ENCODE measurements at regions not wholly inside any gene's neighbourhood (a gene's known extent, or its start where the extent isn't known, plus 50 kb on each side); places are given as distances from the start of the nearest gene placed in this dataset.

GRCh38 chr1:78222225-78222959 lies 176.6 kb downstream of the GIPC2 start:
- no peak for TF ChIP-seq YY1 (IDR thresholded peaks at IDR 0.05; ENCODE audit: insufficient read depth, insufficient read length)
- TF ChIP-seq ZNF274 (IDR thresholded peaks at IDR 0.05; ENCODE audit: low read depth, low read length): no peak
- TF ChIP-seq SUZ12 (IDR thresholded peaks at IDR 0.05; ENCODE audit: extremely low read depth, insufficient read depth, insufficient read length): no peak
